Activated naive CD8-positive, alpha-beta T cell (primary cell): ENCODE measurements at regions not wholly inside any gene's neighbourhood (a gene's known extent, or its start where the extent isn't known, plus 50 kb on each side); places are given as distances from the start of the nearest gene placed in this dataset.

Source experiments
- H3K27ac Mint-ChIP-seq: one replicate; pipeline ENCODE4 v1.8.0; 2021; ENCODE audit warnings: mixed read lengths
- H3K27me3 Mint-ChIP-seq: one replicate; pipeline ENCODE4 v1.8.0; 2021; ENCODE audit warnings: mixed read lengths
- H3K36me3 Mint-ChIP-seq: one replicate; pipeline ENCODE4 v1.8.0; 2021; ENCODE audit warnings: mixed read lengths
- H3K4me1 Mint-ChIP-seq: one replicate; pipeline ENCODE4 v1.8.0; 2021; ENCODE audit warnings: low read depth, mixed read lengths
- H3K4me3 Mint-ChIP-seq: one replicate; pipeline ENCODE4 v1.8.0; 2021; ENCODE audit warnings: mild to moderate bottlenecking, mixed read lengths
- H3K9me3 Mint-ChIP-seq: one replicate; pipeline ENCODE4 v1.8.0; 2021; ENCODE audit warnings: low read depth, mixed read lengths

- Mint-ChIP-seq H3K4me1 (no peaks in the 10 kb centered on the region), H3K27ac (no peak overlapping the region), H3K4me3 (no peak overlapping the region), H3K9me3 (peaks cover 19% of the 10 kb centered on the region), H3K27me3 (peaks cover 4% of the 10 kb centered on the region), H3K36me3 (no peaks in the 10 kb centered on the region)
Measured at GRCh38 chr6:23097566-23097965, 528.2 kb downstream of the HDGFL1 start.

GRCh38 chr6:23106951-23107350 lies 537.6 kb downstream of the HDGFL1 start:
- no peaks in the 10 kb centered on the region for H3K36me3 Mint-ChIP-seq
- no peaks in the 10 kb centered on the region for H3K4me1 Mint-ChIP-seq
- no peak overlapping the region for H3K4me3 Mint-ChIP-seq
- H3K27me3 Mint-ChIP-seq, result no peaks in the 10 kb centered on the region
- peaks cover 11% of the 10 kb centered on the region for H3K9me3 Mint-ChIP-seq
- H3K27ac Mint-ChIP-seq, result no peak overlapping the region

- H3K4me3 Mint-ChIP-seq, result no peak overlapping the region
- no peaks in the 10 kb centered on the region for H3K27me3 Mint-ChIP-seq
- H3K36me3 Mint-ChIP-seq, result no peaks in the 10 kb centered on the region
- no peaks in the 10 kb centered on the region for H3K4me1 Mint-ChIP-seq
- H3K27ac Mint-ChIP-seq, result no peak overlapping the region
- H3K9me3 Mint-ChIP-seq, result peaks cover 8% of the 10 kb centered on the region
Measured at GRCh38 chr6:23111984-23112383, 542.6 kb downstream of the HDGFL1 start.

- no peaks in the 10 kb centered on the region for H3K36me3 Mint-ChIP-seq
- no peak overlapping the region for H3K27ac Mint-ChIP-seq
- H3K27me3 Mint-ChIP-seq, result no peaks in the 10 kb centered on the region
- no peaks in the 10 kb centered on the region for H3K4me1 Mint-ChIP-seq
- peaks cover 8% of the 10 kb centered on the region for H3K9me3 Mint-ChIP-seq
- no peak overlapping the region for H3K4me3 Mint-ChIP-seq
Measured at GRCh38 chr6:23114812-23115504, 545.6 kb downstream of the HDGFL1 start.

GRCh38 chr6:23137611-23138010 lies 568.2 kb downstream of the HDGFL1 start:
- Mint-ChIP-seq H3K9me3 (peaks cover 8% of the 10 kb centered on the region), H3K4me3 (no peak overlapping the region), H3K36me3 (no peaks in the 10 kb centered on the region), H3K27ac (no peak overlapping the region), H3K4me1 (no peaks in the 10 kb centered on the region), H3K27me3 (no peaks in the 10 kb centered on the region)

- H3K27me3 Mint-ChIP-seq, result no peaks in the 10 kb centered on the region
- H3K9me3 Mint-ChIP-seq, result peaks cover 6% of the 10 kb centered on the region
- no peak overlapping the region for H3K27ac Mint-ChIP-seq
- H3K36me3 Mint-ChIP-seq, result no peaks in the 10 kb centered on the region
- H3K4me1 Mint-ChIP-seq, result no peaks in the 10 kb centered on the region
- no peak overlapping the region for H3K4me3 Mint-ChIP-seq
Measured at GRCh38 chr6:23140871-23141270, 571.5 kb downstream of the HDGFL1 start.

- Mint-ChIP-seq H3K9me3 (peaks cover 3% of the 10 kb centered on the region), H3K27me3 (no peaks in the 10 kb centered on the region)
Measured at GRCh38 chr6:23145781-23146180, 576.4 kb downstream of the HDGFL1 start.

GRCh38 chr6:23154159-23154558 lies 584.8 kb downstream of the HDGFL1 start:
- no peak overlapping the region for H3K27ac Mint-ChIP-seq
- no peak overlapping the region for H3K4me3 Mint-ChIP-seq
- H3K9me3 Mint-ChIP-seq, result peaks cover 2% of the 10 kb centered on the region
- no peaks in the 10 kb centered on the region for H3K4me1 Mint-ChIP-seq
- H3K36me3 Mint-ChIP-seq, result no peaks in the 10 kb centered on the region
- no peaks in the 10 kb centered on the region for H3K27me3 Mint-ChIP-seq

More at GRCh38 chr6:23145781-23146180, 576.4 kb downstream of the HDGFL1 start:
- no peaks in the 10 kb centered on the region for H3K36me3 Mint-ChIP-seq
- no peaks in the 10 kb centered on the region for H3K4me1 Mint-ChIP-seq
- no peak overlapping the region for H3K27ac Mint-ChIP-seq
- no peak overlapping the region for H3K4me3 Mint-ChIP-seq

- Mint-ChIP-seq H3K27ac (no peak overlapping the region), H3K9me3 (no peaks in the 10 kb centered on the region), H3K27me3 (no peaks in the 10 kb centered on the region), H3K36me3 (no peaks in the 10 kb centered on the region), H3K4me3 (no peak overlapping the region), H3K4me1 (no peaks in the 10 kb centered on the region)
Measured at GRCh38 chr6:23170049-23170448, 600.7 kb downstream of the HDGFL1 start.

- Mint-ChIP-seq H3K36me3 (no peaks in the 10 kb centered on the region), H3K4me1 (no peaks in the 10 kb centered on the region), H3K4me3 (no peak overlapping the region), H3K9me3 (no peaks in the 10 kb centered on the region), H3K27ac (no peak overlapping the region), H3K27me3 (no peaks in the 10 kb centered on the region)
Measured at GRCh38 chr6:23173234-23173633, 603.9 kb downstream of the HDGFL1 start.

- Mint-ChIP-seq H3K4me3 (no peak overlapping the region), H3K27me3 (no peaks in the 10 kb centered on the region), H3K4me1 (no peaks in the 10 kb centered on the region), H3K36me3 (no peaks in the 10 kb centered on the region), H3K9me3 (no peaks in the 10 kb centered on the region), H3K27ac (no peak overlapping the region)
Measured at GRCh38 chr6:23174781-23175361, 605.5 kb downstream of the HDGFL1 start.

GRCh38 chr6:23175391-23175790 lies 606.0 kb downstream of the HDGFL1 start:
- H3K4me3 Mint-ChIP-seq, result no peak overlapping the region
- no peaks in the 10 kb centered on the region for H3K4me1 Mint-ChIP-seq
- no peaks in the 10 kb centered on the region for H3K36me3 Mint-ChIP-seq
- no peaks in the 10 kb centered on the region for H3K27me3 Mint-ChIP-seq
- no peak overlapping the region for H3K27ac Mint-ChIP-seq
- no peaks in the 10 kb centered on the region for H3K9me3 Mint-ChIP-seq

GRCh38 chr6:23176471-23176870 lies 607.1 kb downstream of the HDGFL1 start:
- H3K36me3 Mint-ChIP-seq, result no peaks in the 10 kb centered on the region
- H3K27me3 Mint-ChIP-seq, result no peaks in the 10 kb centered on the region
- no peaks in the 10 kb centered on the region for H3K9me3 Mint-ChIP-seq
- H3K4me1 Mint-ChIP-seq, result no peaks in the 10 kb centered on the region
- no peak overlapping the region for H3K27ac Mint-ChIP-seq
- no peak overlapping the region for H3K4me3 Mint-ChIP-seq

- Mint-ChIP-seq H3K4me1 (no peaks in the 10 kb centered on the region), H3K27me3 (no peaks in the 10 kb centered on the region), H3K27ac (no peak overlapping the region), H3K9me3 (no peaks in the 10 kb centered on the region), H3K4me3 (no peak overlapping the region), H3K36me3 (no peaks in the 10 kb centered on the region)
Measured at GRCh38 chr6:23176883-23177282, 607.5 kb downstream of the HDGFL1 start.

GRCh38 chr6:23177806-23178205 lies 608.4 kb downstream of the HDGFL1 start:
- H3K4me1 Mint-ChIP-seq, result no peaks in the 10 kb centered on the region
- no peak overlapping the region for H3K27ac Mint-ChIP-seq
- no peak overlapping the region for H3K4me3 Mint-ChIP-seq
- no peaks in the 10 kb centered on the region for H3K36me3 Mint-ChIP-seq
- no peaks in the 10 kb centered on the region for H3K9me3 Mint-ChIP-seq
- H3K27me3 Mint-ChIP-seq, result no peaks in the 10 kb centered on the region

GRCh38 chr6:23179994-23180393 lies 610.6 kb downstream of the HDGFL1 start:
- Mint-ChIP-seq H3K36me3 (no peaks in the 10 kb centered on the region), H3K4me3 (no peak overlapping the region), H3K4me1 (no peaks in the 10 kb centered on the region), H3K9me3 (no peaks in the 10 kb centered on the region), H3K27ac (no peak overlapping the region), H3K27me3 (no peaks in the 10 kb centered on the region)
